Mucosa of descending colon (tissue), 3 donors: ENCODE measurements at regions not wholly inside any gene's neighbourhood (a gene's known extent, or its start where the extent isn't known, plus 50 kb on each side); places are given as distances from the start of the nearest gene placed in this dataset.

Experiments used
- ATAC-seq: fragments of 200-7000 bp; cut with Tn5 transposase; one replicate; pipeline ENCODE4 v1.9.1; 2020; ENCODE audit warnings: mild to moderate bottlenecking, moderate library complexity
- DNase-seq, 3 donors: peaks; one replicate each; pipeline ENCODE4 v3.0.0-alpha.2; 2020
- H3K36me3 ChIP-seq: fragments of 200-600 bp; one replicate; pipeline ENCODE4 v1.8.0; 2021; ENCODE audit warnings: low read depth, mild to moderate bottlenecking
- H3K4me1 ChIP-seq: fragments of 200-600 bp; one replicate; pipeline ENCODE4 v1.8.0; 2021; ENCODE audit warnings: low read depth, mild to moderate bottlenecking
- H3K4me3 ChIP-seq: fragments of 200-600 bp; one replicate; pipeline ENCODE4 v1.8.0; 2021; ENCODE audit warnings: mild to moderate bottlenecking
- H3K9me3 ChIP-seq: fragments of 200-600 bp; one replicate; pipeline ENCODE4 v1.8.0; 2021; ENCODE audit warnings: mild to moderate bottlenecking
- CTCF ChIP-seq: fragments of 200-600 bp; IDR thresholded peaks from one replicate; pipeline ENCODE4 v1.8.0; 2022; ENCODE audit warnings: antibody characterized with exemption, mild to moderate bottlenecking
- intact Hi-C, 2 donors: fragments of 100-400 bp; cut with DNase I in 1 of 2; cut with micrococcal nuclease in 1 of 2; formaldehyde crosslinking; loops; one replicate each; pipeline versions ENCODE4 v1.11.0 to v1.11.1; 2022; cut with DNase I, micrococcal nuclease
- donor health status: DM: no; HTN: no; CAD: no; lungs with moderate emphysema.
- donor health status: DM: no; HTN: no; CAD: no.
- donor health status: DM: no; HTN: yes; CAD: no.

GRCh38 chr5:4001758-4002533, 406.3 kb downstream of the IRX1 start:
- no peak for TF ChIP-seq CTCF
- Histone ChIP-seq H3K36me3 (no peaks in the 10 kb centered on the region), H3K4me3 (no peak overlapping the region), H3K9me3 (peaks cover 41% of the 10 kb centered on the region), H3K4me1 (no peaks in the 10 kb centered on the region)
- ATAC-seq (no peak), DNase-seq (no peak)
- intact Hi-C loops = no loop called here

- no peaks in the 10 kb centered on the region for H3K36me3 ChIP-seq
- intact Hi-C loops = no loop called here
- no peak for TF ChIP-seq CTCF
- no peaks in the 10 kb centered on the region for H3K4me1 ChIP-seq
- no peak overlapping the region for H3K4me3 ChIP-seq
- peaks cover 29% of the 10 kb centered on the region for H3K9me3 ChIP-seq
- DNase-seq = no peak
- no peak for ATAC-seq
These were observed 409.7 kb downstream of the IRX1 start for GRCh38 chr5:4005335-4005734.

GRCh38 chr5:4007001-4007400, 411.4 kb downstream of the IRX1 start:
- Histone ChIP-seq H3K4me3 (no peak overlapping the region), H3K36me3 (no peaks in the 10 kb centered on the region), H3K9me3 (peaks cover 23% of the 10 kb centered on the region), H3K4me1 (no peaks in the 10 kb centered on the region)
- no peak for TF ChIP-seq CTCF
- no peak for DNase-seq
- ATAC-seq = no peak
- intact Hi-C loops = no loop called here

GRCh38 chr5:4011943-4012342, 416.3 kb downstream of the IRX1 start:
- H3K9me3 ChIP-seq = peaks cover 11% of the 10 kb centered on the region
- no peak for TF ChIP-seq CTCF
- H3K4me3 ChIP-seq = no peak overlapping the region
- no peaks in the 10 kb centered on the region for H3K36me3 ChIP-seq
- no peak for DNase-seq
- ATAC-seq = no peak
- intact Hi-C loops = no loop called here
- no peaks in the 10 kb centered on the region for H3K4me1 ChIP-seq

GRCh38 chr5:4013106-4013898, 417.7 kb downstream of the IRX1 start:
- no peak for ATAC-seq
- DNase-seq = no peak
- no peaks in the 10 kb centered on the region for H3K36me3 ChIP-seq
- no peaks in the 10 kb centered on the region for H3K4me1 ChIP-seq
- intact Hi-C loops = no loop called here
- TF ChIP-seq CTCF = no peak
- no peak overlapping the region for H3K4me3 ChIP-seq
- H3K9me3 ChIP-seq = peaks cover 14% of the 10 kb centered on the region
